Mesothelial cell of epicardium (in vitro differentiated cells): ENCODE measurements at regions not wholly inside any gene's neighbourhood (a gene's known extent, or its start where the extent isn't known, plus 50 kb on each side); places are given as distances from the start of the nearest gene placed in this dataset.

Experiments
- DNase-seq, 2 experiments: peaks; one replicate each; pipeline ENCODE4 v3.0.0; 2021; ENCODE audit warnings: low spot score in 2 of 2; ENCODE audit not compliant: unreplicated experiment in 2 of 2
- H3K27ac Mint-ChIP-seq: 2 replicates; pipeline ENCODE4 v1.8.0; 2021; ENCODE audit warnings: mixed read lengths
- H3K27me3 Mint-ChIP-seq: 2 replicates; pipeline ENCODE4 v1.8.0; 2021; ENCODE audit warnings: low read depth, mixed read lengths
- H3K36me3 Mint-ChIP-seq: 2 replicates; pipeline ENCODE4 v1.8.0; 2021; ENCODE audit warnings: mixed read lengths
- H3K4me1 Mint-ChIP-seq: 2 replicates; pipeline ENCODE4 v1.8.0; 2021; ENCODE audit warnings: mixed read lengths
- H3K4me3 Mint-ChIP-seq: 2 replicates; pipeline ENCODE4 v1.8.0; 2021; ENCODE audit warnings: mild to moderate bottlenecking, moderate library complexity, mixed read lengths
- H3K9me3 Mint-ChIP-seq: 2 replicates; pipeline ENCODE4 v1.8.0; 2021; ENCODE audit warnings: mixed read lengths
- CTCF ChIP-seq: fragments of 200-600 bp; sonication (generic); IDR thresholded peaks from one replicate; pipeline ENCODE4 v1.5.0; 2021; ENCODE audit warnings: antibody characterized with exemption; ENCODE audit not compliant: unreplicated experiment

GRCh38 chr6:121998631-121999030, 400.8 kb upstream of the HSF2 start:
- Mint-ChIP-seq H3K36me3 (no peaks in the 10 kb centered on the region), H3K9me3 (peaks cover 5% of the 10 kb centered on the region), H3K4me1 (peaks cover 17% of the 10 kb centered on the region), H3K4me3 (no peak overlapping the region), H3K27ac (no peak overlapping the region), H3K27me3 (no peaks in the 10 kb centered on the region)
- no peak for DNase-seq
- TF ChIP-seq CTCF: no peak

GRCh38 chr6:121999456-122000065, 399.9 kb upstream of the HSF2 start:
- no peak overlapping the region for H3K4me3 Mint-ChIP-seq
- H3K4me1 Mint-ChIP-seq: peaks cover 16% of the 10 kb centered on the region
- no peak for TF ChIP-seq CTCF
- no peaks in the 10 kb centered on the region for H3K36me3 Mint-ChIP-seq
- H3K27me3 Mint-ChIP-seq: no peaks in the 10 kb centered on the region
- H3K9me3 Mint-ChIP-seq: peaks cover 11% of the 10 kb centered on the region
- no peak for DNase-seq
- no peak overlapping the region for H3K27ac Mint-ChIP-seq

- no peak for DNase-seq
Measured at GRCh38 chr6:122005661-122006060, 393.8 kb upstream of the HSF2 start.

GRCh38 chr6:122007339-122007738, 392.1 kb upstream of the HSF2 start:
- DNase-seq: no peak
- peaks cover 6% of the 10 kb centered on the region for H3K9me3 Mint-ChIP-seq
- H3K4me1 Mint-ChIP-seq: peaks cover 33% of the 10 kb centered on the region
- peak overlapping the region; percentile 31 for H3K27ac Mint-ChIP-seq
- no peak overlapping the region for H3K4me3 Mint-ChIP-seq
- no peaks in the 10 kb centered on the region for H3K27me3 Mint-ChIP-seq
- TF ChIP-seq CTCF: no peak
- H3K36me3 Mint-ChIP-seq: no peaks in the 10 kb centered on the region

More at GRCh38 chr6:122005661-122006060, 393.8 kb upstream of the HSF2 start:
- Mint-ChIP-seq H3K4me3 (no peak overlapping the region), H3K27me3 (no peaks in the 10 kb centered on the region), H3K4me1 (peaks cover 33% of the 10 kb centered on the region), H3K9me3 (peaks cover 6% of the 10 kb centered on the region), H3K27ac (no peak overlapping the region), H3K36me3 (no peaks in the 10 kb centered on the region)
- no peak for TF ChIP-seq CTCF

GRCh38 chr6:122008101-122008999, 391.1 kb upstream of the HSF2 start:
- TF ChIP-seq CTCF: no peak
- peaks cover 6% of the 10 kb centered on the region for H3K9me3 Mint-ChIP-seq

More at GRCh38 chr6:122008101-122008999, 391.1 kb upstream of the HSF2 start:
- Mint-ChIP-seq H3K27ac (no peak overlapping the region), H3K36me3 (no peaks in the 10 kb centered on the region), H3K4me3 (no peak overlapping the region), H3K27me3 (no peaks in the 10 kb centered on the region), H3K4me1 (peaks cover 23% of the 10 kb centered on the region)
- no peak for DNase-seq
